A673 (cell line): ENCODE measurements at regions not wholly inside any gene's neighbourhood (a gene's known extent, or its start where the extent isn't known, plus 50 kb on each side); places are given as distances from the start of the nearest gene placed in this dataset.

ENCODE experiments used
- BruUV-seq: library from RNA; stranded (reverse); fragments of 400-500 nt; replicated peaks from 2 replicates; lab custom pipeline; 2021; lab: Mats Ljungman, UMichigan
- CTCF ChIA-PET: fragments of 300-600 bp; sonication (Branson Sonifier 250); formaldehyde crosslinking; loops from one replicate; lab custom pipeline; 2022; ENCODE audit warnings: antibody characterized with exemption; lab: Charles Lee
- POLR2A ChIA-PET: fragments of 300-600 bp; sonication (Branson Sonifier 250); formaldehyde crosslinking; loops from one replicate; lab custom pipeline; 2022; ENCODE audit warnings: antibody characterized with exemption; ENCODE audit not compliant: low non-redundant PET; lab: Charles Lee
- DNase-seq: peaks from one replicate; pipeline ENCODE4 v3.0.0-alpha.2; 2015; ENCODE audit warnings: low spot score
- H3K27ac ChIP-seq: fragments of 200-600 bp; sonication (generic); 2 replicates; pipeline ENCODE4 v1.5.1; 2016; ENCODE audit warnings: mixed run types, low read depth, mild to moderate bottlenecking, mixed read lengths, antibody characterized with exemption, low read length; ENCODE audit not compliant: poor library complexity, severe bottlenecking
- H3K27me3 ChIP-seq: fragments of 200-600 bp; sonication (generic); replicated peaks from 2 replicates; pipeline ENCODE4 v1.6.1; 2017; ENCODE audit warnings: mixed run types, low read depth, mild to moderate bottlenecking, mixed read lengths, antibody characterized with exemption, low read length; ENCODE audit not compliant: insufficient read depth, poor library complexity
- H3K36me3 ChIP-seq: fragments of 200-600 bp; sonication (generic); 2 replicates; pipeline ENCODE4 v1.6.1; 2016; ENCODE audit warnings: mixed run types, mild to moderate bottlenecking, mixed read lengths, antibody characterized with exemption, low read length; ENCODE audit not compliant: insufficient read depth, poor library complexity, severe bottlenecking
- H3K4me1 ChIP-seq: fragments of 200-600 bp; sonication (generic); 2 replicates; pipeline ENCODE4 v1.6.1; 2017; ENCODE audit warnings: mixed run types, mild to moderate bottlenecking, mixed read lengths, antibody characterized with exemption, low read length; ENCODE audit not compliant: insufficient read depth, poor library complexity, severe bottlenecking
- H3K4me3 ChIP-seq: fragments of 200-600 bp; sonication (generic); 2 replicates; pipeline ENCODE4 v1.5.1; 2016; ENCODE audit warnings: low read depth, mixed run types, mild to moderate bottlenecking, mixed read lengths, low read length; ENCODE audit not compliant: poor library complexity, severe bottlenecking
- H3K9me3 ChIP-seq: fragments of 200-600 bp; sonication (generic); 2 replicates; pipeline ENCODE4 v1.6.1; 2016; ENCODE audit warnings: mixed run types, low read depth, mild to moderate bottlenecking, mixed read lengths, antibody characterized with exemption, low read length; ENCODE audit not compliant: poor library complexity, severe bottlenecking
- EZH2 ChIP-seq: fragments of 200-600 bp; sonication (generic); IDR thresholded peaks from 2 replicates; pipeline ENCODE4 v1.6.1; 2017; ENCODE audit warnings: borderline replicate concordance, low read depth, mild to moderate bottlenecking, mixed read lengths, antibody characterized with exemption, low read length; ENCODE audit not compliant: poor library complexity, severe bottlenecking
- intact Hi-C: fragments of 100-400 bp; cut with micrococcal nuclease; formaldehyde crosslinking; loops from one replicate; pipeline ENCODE4 v1.10.0; 2022; ENCODE audit not compliant: unreplicated experiment
- TF ChIP-seq, protein P1 (sequence below): fragments of 300-800, 200-600 bp; sonication (generic); conservative IDR thresholded peaks from 2 replicates; pipeline ENCODE4 v1.5.1; 2017; ENCODE audit warnings: low read depth, mild to moderate bottlenecking, antibody characterized with exemption, low read length, moderate library complexity, mixed read lengths

DNA sequence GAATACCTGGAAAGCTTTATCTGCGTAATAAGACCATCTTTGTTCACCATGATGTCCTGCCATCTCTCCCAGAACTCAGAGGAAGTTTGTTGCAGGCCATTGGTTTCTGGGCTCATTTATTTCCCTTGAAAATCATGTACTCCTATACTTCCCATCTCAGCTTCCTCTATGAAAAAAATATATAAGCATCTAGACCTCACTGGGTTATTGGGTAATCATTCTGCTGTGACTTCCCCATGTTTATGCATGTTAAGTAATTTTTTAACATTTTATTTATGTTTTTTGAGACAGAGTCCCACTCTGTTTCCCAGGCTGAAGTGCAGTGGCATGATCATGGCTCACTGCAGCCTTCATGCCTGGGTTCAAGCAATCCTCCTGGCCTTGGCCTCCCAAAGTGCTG, 184.5 kb downstream of the ZPLD1 start:
- intact Hi-C loops, result no loop called here
- no peak overlapping the region for H3K27ac ChIP-seq
- POLR2A ChIA-PET, result no interaction called here
- CTCF ChIA-PET, result no interaction called here
- no peaks in the 10 kb centered on the region for H3K36me3 ChIP-seq
- H3K4me3 ChIP-seq, result no peak overlapping the region
- no TSS peak for BruUV-seq
- H3K4me1 ChIP-seq, result peaks cover 16% of the 10 kb centered on the region
- no peaks in the 10 kb centered on the region for H3K27me3 ChIP-seq
- TF ChIP-seq, protein P1, sequence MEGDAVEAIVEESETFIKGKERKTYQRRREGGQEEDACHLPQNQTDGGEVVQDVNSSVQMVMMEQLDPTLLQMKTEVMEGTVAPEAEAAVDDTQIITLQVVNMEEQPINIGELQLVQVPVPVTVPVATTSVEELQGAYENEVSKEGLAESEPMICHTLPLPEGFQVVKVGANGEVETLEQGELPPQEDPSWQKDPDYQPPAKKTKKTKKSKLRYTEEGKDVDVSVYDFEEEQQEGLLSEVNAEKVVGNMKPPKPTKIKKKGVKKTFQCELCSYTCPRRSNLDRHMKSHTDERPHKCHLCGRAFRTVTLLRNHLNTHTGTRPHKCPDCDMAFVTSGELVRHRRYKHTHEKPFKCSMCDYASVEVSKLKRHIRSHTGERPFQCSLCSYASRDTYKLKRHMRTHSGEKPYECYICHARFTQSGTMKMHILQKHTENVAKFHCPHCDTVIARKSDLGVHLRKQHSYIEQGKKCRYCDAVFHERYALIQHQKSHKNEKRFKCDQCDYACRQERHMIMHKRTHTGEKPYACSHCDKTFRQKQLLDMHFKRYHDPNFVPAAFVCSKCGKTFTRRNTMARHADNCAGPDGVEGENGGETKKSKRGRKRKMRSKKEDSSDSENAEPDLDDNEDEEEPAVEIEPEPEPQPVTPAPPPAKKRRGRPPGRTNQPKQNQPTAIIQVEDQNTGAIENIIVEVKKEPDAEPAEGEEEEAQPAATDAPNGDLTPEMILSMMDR, result no peak
- no peak for TF ChIP-seq EZH2
- no peak for DNase-seq
- H3K9me3 ChIP-seq, result no peaks in the 10 kb centered on the region

DNA sequence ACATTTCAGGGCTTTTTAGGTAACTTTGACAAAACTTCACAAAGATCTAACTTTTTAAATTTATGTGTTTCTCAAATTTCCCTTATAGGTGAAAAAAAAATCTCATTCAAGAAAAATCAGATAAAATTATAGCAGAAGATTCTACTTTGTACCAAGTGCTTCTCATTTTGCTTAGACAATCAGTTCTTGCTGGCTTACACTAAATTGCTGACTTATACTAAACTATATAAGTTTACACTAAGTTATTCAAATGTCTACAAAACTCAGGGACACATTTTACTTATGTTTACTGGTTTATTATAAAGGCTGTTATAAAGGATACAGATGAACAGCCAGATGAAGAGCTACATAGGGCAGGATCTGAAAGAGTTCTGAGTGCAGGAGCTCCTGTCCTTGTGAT, 195.1 kb downstream of the ZPLD1 start:
- BruUV-seq, result no TSS peak
- POLR2A ChIA-PET, result no interaction called here

DNA sequence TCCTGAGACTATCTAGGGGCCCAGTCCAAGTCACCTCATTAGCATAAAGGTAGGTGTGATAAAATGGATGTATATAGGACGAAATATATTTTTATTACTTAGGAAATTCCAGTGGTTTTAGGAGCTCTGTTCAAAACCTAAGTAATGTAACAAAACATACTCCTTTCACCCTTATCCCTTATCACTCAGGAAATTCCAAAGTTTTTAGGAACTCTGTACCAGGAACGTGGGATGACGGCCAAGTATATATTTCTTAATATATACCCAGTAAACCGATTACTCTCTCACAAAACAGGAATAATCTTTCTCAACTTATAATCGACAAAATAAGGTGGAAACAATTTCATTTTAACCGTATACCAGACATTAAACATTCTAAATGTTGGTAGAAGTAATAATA, 195.7 kb downstream of the ZPLD1 start:
- ChIA-PET POLR2A (no interaction called here), CTCF (no interaction called here)
- no peaks in the 10 kb centered on the region for H3K36me3 ChIP-seq
- no peak overlapping the region for H3K27ac ChIP-seq
- intact Hi-C loops, result no loop called here
- BruUV-seq, result no TSS peak
- no peak for DNase-seq
- no peaks in the 10 kb centered on the region for H3K27me3 ChIP-seq
- no peak overlapping the region for H3K4me3 ChIP-seq
- H3K9me3 ChIP-seq, result no peaks in the 10 kb centered on the region
- TF ChIP-seq, protein P1, result no peak
- no peak for TF ChIP-seq EZH2
- H3K4me1 ChIP-seq, result no peaks in the 10 kb centered on the region

More for the DNA sequence above, 195.1 kb downstream of the ZPLD1 start:
- Histone ChIP-seq H3K27me3 (no peaks in the 10 kb centered on the region), H3K9me3 (no peaks in the 10 kb centered on the region), H3K27ac (no peak overlapping the region), H3K4me3 (no peak overlapping the region), H3K36me3 (no peaks in the 10 kb centered on the region), H3K4me1 (no peaks in the 10 kb centered on the region)
- intact Hi-C loops, result no loop called here
- DNase-seq, result no peak
- CTCF ChIA-PET, result no interaction called here
- TF ChIP-seq, protein P1, result no peak
- TF ChIP-seq EZH2, result no peak
